Mesenteric fat pad (tissue), 1 donor: ENCODE measurements at regions not wholly inside any gene's neighbourhood (a gene's known extent, or its start where the extent isn't known, plus 50 kb on each side); places are given as distances from the start of the nearest gene placed in this dataset.
"Not testable (repeated sequence)": the region's sequence is repeated elsewhere in the genome, so short reads cannot be mapped to it uniquely, and the experiment has no call there.

Experiments used
- DNase-seq: peaks from one replicate; pipeline ENCODE4 v3.0.0-alpha.2; 2020; ENCODE audit warnings: low spot score
- donor health status: DM: yes; HTN: yes; CAD: no.

DNA sequence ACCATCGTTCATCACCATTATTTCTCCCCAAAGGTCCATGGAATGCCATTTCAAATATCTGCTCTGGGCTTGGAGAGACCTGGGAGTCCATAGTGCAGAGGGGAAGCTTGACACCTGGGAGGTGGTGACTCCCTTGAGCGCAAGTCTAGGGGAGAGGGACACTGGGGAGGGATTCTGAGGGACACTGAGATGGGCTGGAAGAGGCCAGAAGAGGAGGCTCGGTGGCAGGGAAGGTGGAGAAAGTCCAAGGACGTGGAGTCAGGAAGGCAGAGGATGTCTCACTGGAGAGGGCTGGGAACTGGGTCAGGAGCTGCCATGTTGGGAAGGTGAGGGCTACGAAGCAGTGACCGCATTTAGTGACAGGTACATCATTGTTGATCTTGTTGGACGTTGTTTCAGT is 160.3 kb upstream of the MVB12B start:
- DNase-seq: peak; percentile 37

- peak; percentile 47 for DNase-seq
Observed at GRCh38 chr9:126166866-126167265, 159.8 kb upstream of the MVB12B start.

GRCh38 chr9:126169736-126170135 is 156.9 kb upstream of the MVB12B start:
- no peak for DNase-seq

DNA sequence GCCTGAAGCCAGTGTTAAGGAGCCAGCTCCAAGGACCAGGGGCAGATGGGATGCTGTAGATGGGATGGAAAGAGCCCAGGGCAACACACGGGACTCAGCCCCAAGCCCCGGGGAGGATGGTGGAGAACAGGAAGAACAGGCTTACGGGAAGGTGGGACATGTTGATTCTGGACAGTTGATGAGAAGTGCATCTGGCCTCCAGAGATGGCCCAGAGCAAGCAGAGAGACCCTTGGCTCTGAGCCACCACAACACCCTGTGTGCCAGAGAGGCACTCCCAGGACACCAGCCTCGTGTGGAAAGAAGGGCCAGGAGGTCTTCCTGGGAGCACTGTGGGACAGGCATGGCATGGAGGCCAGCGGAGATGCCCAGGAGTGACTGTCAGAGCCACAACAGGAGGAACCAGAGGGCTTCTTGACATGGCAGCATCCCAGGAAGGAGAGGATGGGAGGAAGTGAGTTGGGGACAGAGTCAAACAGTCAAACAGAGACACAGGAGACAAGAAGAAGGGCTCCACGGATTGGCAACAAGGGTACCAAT is 156.3 kb upstream of the MVB12B start:
- DNase-seq: no peak

- DNase-seq: peak; percentile 51
Observed at GRCh38 chr9:126171641-126172040, 155.0 kb upstream of the MVB12B start.

- DNase-seq: peak; percentile 82
Observed at GRCh38 chr9:126173401-126173800, 153.2 kb upstream of the MVB12B start.

DNA sequence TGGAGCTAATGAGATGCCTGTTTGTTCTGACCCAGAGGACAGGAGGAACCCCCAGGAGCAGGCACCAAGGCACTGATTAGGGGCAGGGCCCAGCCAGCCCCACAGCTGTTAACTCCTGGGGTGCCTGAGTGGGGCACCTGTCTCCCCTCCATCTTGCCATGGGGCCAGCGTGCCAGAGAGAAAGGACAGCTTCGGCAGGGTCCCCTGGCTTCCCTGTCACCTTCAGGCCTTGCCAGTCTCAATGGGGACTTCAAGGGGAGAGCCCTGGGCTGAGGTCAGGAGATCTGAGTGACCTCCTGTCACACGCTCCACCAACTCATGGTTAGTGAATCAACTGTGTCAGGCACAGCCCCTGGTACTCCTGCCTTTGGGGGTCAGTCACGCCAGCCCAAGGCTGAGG is 152.7 kb upstream of the MVB12B start:
- DNase-seq: peak; percentile 75

DNA sequence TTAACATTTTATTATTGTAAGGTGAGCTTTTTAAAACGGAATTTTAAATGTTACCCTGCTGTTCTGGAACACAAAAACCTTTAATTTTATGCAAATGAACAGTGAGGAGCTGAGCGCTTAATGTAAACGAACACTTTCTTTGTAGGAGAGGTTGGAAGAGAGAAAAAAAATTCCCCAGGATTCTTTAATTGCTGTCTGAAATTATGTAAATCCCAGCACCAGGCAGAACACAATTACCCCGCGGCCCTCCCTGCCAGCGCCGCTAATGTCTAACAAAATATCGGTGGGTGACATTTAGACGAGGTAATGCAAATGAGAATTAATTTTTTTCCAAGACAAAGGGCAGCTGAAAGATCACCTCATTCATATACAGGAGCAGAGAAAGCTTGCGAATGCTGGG is 143.4 kb upstream of the MVB12B start:
- no peak for DNase-seq

DNA sequence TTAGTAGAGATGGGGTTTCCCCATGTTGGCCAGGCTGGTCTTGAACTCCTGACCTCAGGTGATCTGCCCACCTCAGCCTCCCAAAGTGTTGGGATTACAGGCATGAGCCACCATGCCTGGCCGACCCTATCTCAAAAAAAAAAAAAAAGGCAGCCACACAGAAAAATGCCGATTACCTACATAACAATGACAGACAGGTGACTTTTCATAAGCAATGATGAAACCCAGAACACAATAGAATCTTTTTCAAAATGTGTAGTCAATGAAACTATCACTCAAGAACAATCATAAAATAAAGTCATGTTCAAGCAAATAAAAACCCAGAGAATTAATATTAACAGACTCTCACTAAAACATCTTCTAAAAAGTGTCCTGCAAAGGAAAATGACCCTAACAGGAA is 135.6 kb upstream of the MVB12B start:
- not testable (repeated sequence) for DNase-seq

DNA sequence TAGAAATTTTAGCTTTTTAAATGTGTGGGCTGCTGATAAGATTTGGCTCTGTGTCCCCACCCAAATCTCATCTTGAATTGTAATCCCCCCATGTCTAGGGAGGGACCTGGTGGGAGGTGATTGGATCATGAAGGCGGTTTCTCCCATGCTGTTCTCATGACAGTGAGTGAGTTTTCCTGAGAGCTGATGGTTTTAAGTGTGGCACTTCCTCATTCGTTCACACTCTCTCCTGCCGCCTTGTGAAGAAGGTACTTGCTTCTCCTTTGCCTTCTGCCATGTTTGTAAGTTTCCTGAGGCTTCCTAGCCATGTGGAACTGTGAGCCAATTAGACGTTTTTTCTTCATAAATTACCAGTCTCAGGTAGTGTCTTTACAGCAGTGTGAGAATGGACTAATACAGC is 127.8 kb upstream of the MVB12B start:
- no peak for DNase-seq

DNA sequence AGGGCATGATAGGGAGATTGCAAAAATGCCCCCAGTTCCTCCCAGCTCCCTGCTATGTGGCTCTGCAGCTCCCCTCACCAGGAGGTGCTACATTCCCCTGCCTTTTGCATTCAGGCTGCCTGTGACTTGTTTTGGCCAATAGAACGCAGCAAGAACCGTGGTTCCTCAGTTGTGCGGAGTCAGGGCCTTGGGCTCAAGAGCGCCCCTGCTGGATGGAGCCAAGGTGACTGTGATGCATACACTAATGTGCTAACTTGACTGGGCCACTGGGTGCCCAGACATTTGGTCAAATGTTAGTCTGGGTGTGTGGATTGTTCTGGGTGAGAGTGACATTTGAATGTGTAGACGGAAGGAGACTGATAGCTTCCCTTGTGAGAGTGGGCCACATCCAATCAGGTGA is 123.3 kb upstream of the MVB12B start:
- no peak for DNase-seq

- no peak for DNase-seq
Observed at GRCh38 chr9:126204197-126204596, 122.4 kb upstream of the MVB12B start.

DNA sequence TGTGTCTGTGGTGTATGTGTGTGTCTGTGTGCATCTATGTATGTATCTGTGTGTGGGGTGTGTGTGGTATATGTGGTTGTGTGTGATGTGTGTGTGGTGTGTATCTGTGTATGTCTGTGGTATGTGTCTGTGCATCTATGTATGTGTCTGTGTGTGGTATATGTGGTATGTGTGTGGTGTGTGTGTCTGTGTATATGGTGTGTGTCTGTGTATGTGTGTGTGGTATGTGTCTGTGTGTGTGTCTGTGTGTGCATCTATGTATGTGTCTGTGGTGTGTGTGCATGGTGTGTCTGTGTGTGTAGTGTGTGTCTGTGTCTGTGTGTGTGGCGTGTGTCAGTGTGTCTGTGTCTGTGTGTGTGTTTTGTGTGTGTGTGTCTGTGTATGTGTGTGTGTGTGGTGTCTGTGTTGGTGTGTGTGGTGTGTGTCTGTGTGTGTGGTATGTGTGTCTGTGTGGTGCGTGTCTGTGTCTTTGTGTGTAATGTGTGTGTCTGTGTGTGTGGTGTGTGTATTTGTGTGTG is 121.9 kb upstream of the MVB12B start:
- DNase-seq: no peak

GRCh38 chr9:126205265-126205664 is 121.4 kb upstream of the MVB12B start:
- DNase-seq: no peak

- DNase-seq: no peak
Observed at GRCh38 chr9:126205845-126206498, 120.7 kb upstream of the MVB12B start.

DNA sequence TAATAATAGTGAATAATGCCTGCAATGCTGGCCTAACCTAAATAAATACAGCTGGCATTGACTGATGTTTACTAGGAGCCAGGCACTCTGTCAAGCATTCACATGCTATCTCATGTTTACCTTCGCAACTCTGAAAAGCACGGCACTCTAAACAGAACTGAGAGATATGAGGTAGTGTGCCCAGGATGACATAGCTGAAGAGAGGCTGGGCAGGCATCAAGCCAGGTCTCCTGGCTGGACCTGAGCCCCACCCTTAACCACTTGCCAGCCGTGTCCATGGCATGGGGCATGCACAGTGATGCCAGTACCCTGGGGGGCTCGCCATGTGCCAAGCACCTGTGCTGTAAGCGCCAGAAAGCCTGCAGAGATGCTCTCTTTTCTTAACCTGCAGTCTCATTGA is 119.4 kb upstream of the MVB12B start:
- DNase-seq: no peak

GRCh38 chr9:126208216-126208758 is 118.3 kb upstream of the MVB12B start:
- no peak for DNase-seq

GRCh38 chr9:126211441-126212074 is 115.1 kb upstream of the MVB12B start:
- no peak for DNase-seq

DNA sequence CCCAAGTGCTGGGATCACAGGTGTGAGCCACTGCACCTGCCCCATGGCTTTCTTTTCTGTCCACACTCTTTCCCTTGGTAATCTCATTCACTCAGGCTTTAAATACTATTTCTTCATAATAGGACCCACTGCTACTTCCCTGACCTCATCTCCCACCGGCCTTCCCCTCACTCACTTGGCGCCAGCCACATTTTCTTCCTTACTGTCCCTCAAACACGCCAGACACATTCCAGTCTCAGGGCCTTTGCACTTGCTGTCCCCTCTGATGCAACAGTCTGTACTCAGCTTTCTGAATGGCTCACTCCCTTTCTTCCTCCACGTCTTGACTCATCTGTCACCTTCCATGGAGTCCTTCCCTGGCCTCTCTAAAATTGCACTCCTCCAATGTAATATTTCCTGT is 111.1 kb upstream of the MVB12B start:
- DNase-seq: no peak

GRCh38 chr9:126216826-126217225 is 109.8 kb upstream of the MVB12B start:
- DNase-seq: no peak

GRCh38 chr9:126217250-126217653 is 109.4 kb upstream of the MVB12B start:
- no peak for DNase-seq

DNA sequence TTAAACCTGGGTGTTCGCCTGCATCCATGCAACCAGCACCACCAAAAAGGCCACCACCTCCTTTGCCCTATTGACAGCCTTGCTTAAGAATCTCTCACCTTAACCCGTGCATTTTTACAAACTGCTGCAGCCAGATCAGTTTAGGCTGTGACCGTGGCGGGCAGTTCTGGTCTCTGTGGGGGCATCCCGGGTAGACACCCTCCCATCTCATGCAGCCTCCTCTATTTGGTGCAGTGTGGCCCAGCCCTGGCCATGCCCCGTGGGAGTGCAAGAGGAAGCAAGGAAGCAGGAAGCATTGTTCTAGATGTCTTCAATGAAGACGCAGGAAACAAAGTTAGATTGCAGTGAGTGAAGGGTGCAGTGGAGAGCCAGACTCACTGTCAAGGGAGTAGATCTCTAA is 108.8 kb upstream of the MVB12B start:
- no peak for DNase-seq
